Inflammatory macrophage (primary cell): ENCODE measurements at regions not wholly inside any gene's neighbourhood (a gene's known extent, or its start where the extent isn't known, plus 50 kb on each side); places are given as distances from the start of the nearest gene placed in this dataset.
"Not testable (repeated sequence)": the region's sequence is repeated elsewhere in the genome, so short reads cannot be mapped to it uniquely, and the experiment has no call there.

Experiments
- DNase-seq, 2 donors: peaks; one replicate each; pipeline ENCODE4 v3.0.0-alpha.2; 2020 to 2022

GRCh38 chr2:154583274-154583673, 115.2 kb upstream of the KCNJ3 start:
- DNase-seq, result not testable (repeated sequence)

GRCh38 chr2:154587739-154588138, 110.8 kb upstream of the KCNJ3 start:
- no peak for DNase-seq

- no peak for DNase-seq
Measured at GRCh38 chr2:154588838-154589237, 109.7 kb upstream of the KCNJ3 start.

GRCh38 chr2:154589514-154589913, 109.0 kb upstream of the KCNJ3 start:
- DNase-seq, result no peak

- DNase-seq, result no peak
Measured at GRCh38 chr2:154591294-154591820, 107.1 kb upstream of the KCNJ3 start.

GRCh38 chr2:154599189-154599588, 99.3 kb upstream of the KCNJ3 start:
- DNase-seq, result no peak

- DNase-seq, result no peak
Measured at GRCh38 chr2:154600927-154601494, 97.5 kb upstream of the KCNJ3 start.

GRCh38 chr2:154603682-154604081, 94.8 kb upstream of the KCNJ3 start:
- DNase-seq, result no peak

- no peak for DNase-seq
Measured at GRCh38 chr2:154608438-154608837, 90.1 kb upstream of the KCNJ3 start.

- DNase-seq, result no peak
Measured at GRCh38 chr2:154614906-154615305, 83.6 kb upstream of the KCNJ3 start.

GRCh38 chr2:154616659-154617058, 81.8 kb upstream of the KCNJ3 start:
- no peak for DNase-seq

- no peak for DNase-seq
Measured at GRCh38 chr2:154620471-154620870, 78.0 kb upstream of the KCNJ3 start.

GRCh38 chr2:154623819-154624218, 74.7 kb upstream of the KCNJ3 start:
- DNase-seq, result peak in 1 of 2 donors; percentile 11

- DNase-seq, result no peak
Measured at GRCh38 chr2:154637456-154637855, 61.0 kb upstream of the KCNJ3 start.

GRCh38 chr2:154638783-154639182, 59.7 kb upstream of the KCNJ3 start:
- DNase-seq, result no peak

GRCh38 chr2:154640000-154640399, 58.5 kb upstream of the KCNJ3 start:
- DNase-seq, result no peak
